Suprapubic skin (tissue), 4 donors: ENCODE measurements at regions not wholly inside any gene's neighbourhood (a gene's known extent, or its start where the extent isn't known, plus 50 kb on each side); places are given as distances from the start of the nearest gene placed in this dataset.

Experiments
- EP300 ChIP-seq: sonication (generic); formaldehyde crosslinking; IDR thresholded peaks from one replicate; pipeline ENCODE4 v1.6.1; 2017; ENCODE audit warnings: antibody characterized with exemption
- POLR2A ChIP-seq, 2 donors: fragments of 450-650 bp; IDR thresholded peaks; one replicate each; pipeline ENCODE4 v1.6.1; 2017; ENCODE audit warnings: antibody characterized with exemption in 2 of 2, mild to moderate bottlenecking in 2 of 2, moderate library complexity in 2 of 2
- POLR2AphosphoS5 ChIP-seq, 3 donors: sonication (generic); formaldehyde crosslinking; IDR thresholded peaks; one replicate each; pipeline ENCODE4 v1.6.1; 2017; ENCODE audit warnings: antibody characterized with exemption in 3 of 3
- TF ChIP-seq, protein P1 (sequence below), 2 donors: fragments of 200-600 bp in 1 of 2; fragments of 450-650 bp in 1 of 2; sonication (generic) in 1 of 2; IDR thresholded peaks; one replicate each; pipeline ENCODE4 v1.5.1; 2016 to 2019; ENCODE audit warnings: antibody characterized with exemption in 2 of 2, mild to moderate bottlenecking in 1 of 2, moderate library complexity in 1 of 2

DNA sequence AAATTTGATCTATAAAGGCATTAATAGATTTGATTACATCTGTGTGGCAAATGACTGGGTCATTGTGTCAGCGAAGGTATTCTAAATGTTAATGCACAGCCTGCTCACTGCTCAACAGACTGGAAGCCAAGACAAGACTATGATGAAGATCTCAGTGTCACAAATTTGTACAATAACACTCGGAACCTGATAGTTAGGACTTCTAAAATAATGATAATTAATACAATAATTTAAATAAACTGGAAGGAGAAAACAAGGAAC lies 217.4 kb downstream of the CENPC start:
- TF ChIP-seq, protein P1, sequence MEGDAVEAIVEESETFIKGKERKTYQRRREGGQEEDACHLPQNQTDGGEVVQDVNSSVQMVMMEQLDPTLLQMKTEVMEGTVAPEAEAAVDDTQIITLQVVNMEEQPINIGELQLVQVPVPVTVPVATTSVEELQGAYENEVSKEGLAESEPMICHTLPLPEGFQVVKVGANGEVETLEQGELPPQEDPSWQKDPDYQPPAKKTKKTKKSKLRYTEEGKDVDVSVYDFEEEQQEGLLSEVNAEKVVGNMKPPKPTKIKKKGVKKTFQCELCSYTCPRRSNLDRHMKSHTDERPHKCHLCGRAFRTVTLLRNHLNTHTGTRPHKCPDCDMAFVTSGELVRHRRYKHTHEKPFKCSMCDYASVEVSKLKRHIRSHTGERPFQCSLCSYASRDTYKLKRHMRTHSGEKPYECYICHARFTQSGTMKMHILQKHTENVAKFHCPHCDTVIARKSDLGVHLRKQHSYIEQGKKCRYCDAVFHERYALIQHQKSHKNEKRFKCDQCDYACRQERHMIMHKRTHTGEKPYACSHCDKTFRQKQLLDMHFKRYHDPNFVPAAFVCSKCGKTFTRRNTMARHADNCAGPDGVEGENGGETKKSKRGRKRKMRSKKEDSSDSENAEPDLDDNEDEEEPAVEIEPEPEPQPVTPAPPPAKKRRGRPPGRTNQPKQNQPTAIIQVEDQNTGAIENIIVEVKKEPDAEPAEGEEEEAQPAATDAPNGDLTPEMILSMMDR (IDR thresholded peaks at IDR 0.05), result no peak
- TF ChIP-seq POLR2AphosphoS5 (IDR thresholded peaks at IDR 0.05), result no peak
- no peak for TF ChIP-seq POLR2A (IDR thresholded peaks at IDR 0.05)
- no peak for TF ChIP-seq EP300
